Left lung (tissue), 4 donors: ENCODE measurements at regions not wholly inside any gene's neighbourhood (a gene's known extent, or its start where the extent isn't known, plus 50 kb on each side); places are given as distances from the start of the nearest gene placed in this dataset.

Experiments
- ATAC-seq: fragments of 200-7000 bp; cut with Tn5 transposase; one replicate; pipeline ENCODE4 v1.9.1; 2020; ENCODE audit warnings: moderate library complexity
- DNase-seq, 4 donors: peaks; one replicate each; pipeline ENCODE4 v3.0.0-alpha.2; 2013 to 2020
- H3K27ac ChIP-seq, 2 donors: fragments of 200-600 bp; sonication (generic) in 1 of 2; one replicate each; pipeline versions ENCODE4 v1.5.0 to v1.8.0; 2020 to 2021
- H3K27me3 ChIP-seq, 2 donors: fragments of 200-600 bp; sonication (generic) in 1 of 2; one replicate each; pipeline versions ENCODE4 v1.5.0 to v1.8.0; 2020 to 2021
- H3K36me3 ChIP-seq, 2 donors: fragments of 200-600 bp; sonication (generic) in 1 of 2; one replicate each; pipeline versions ENCODE4 v1.5.0 to v1.8.0; 2020 to 2021
- H3K4me1 ChIP-seq, 2 donors: fragments of 200-600 bp; one replicate each; pipeline ENCODE4 v1.8.0; 2021
- H3K4me3 ChIP-seq, 2 donors: fragments of 200-600 bp; sonication (generic) in 1 of 2; one replicate each; pipeline versions ENCODE4 v1.5.0 to v1.8.0; 2020 to 2021; ENCODE audit warnings: mild to moderate bottlenecking in 1 of 2
- H3K9me3 ChIP-seq, 2 donors: fragments of 200-600 bp; sonication (generic) in 1 of 2; one replicate each; pipeline versions ENCODE4 v1.5.0 to v1.8.0; 2020 to 2021
- CTCF ChIP-seq, 2 donors: fragments of 200-600 bp; sonication (generic) in 1 of 2; IDR thresholded peaks; one replicate each; pipeline versions ENCODE4 v1.5.0 to v1.8.0; 2021; ENCODE audit warnings: antibody characterized with exemption in 2 of 2
- intact Hi-C, 2 donors: fragments of 100-400 bp; cut with DNase I; formaldehyde crosslinking; loops; one replicate each; pipeline versions ENCODE4 v1.11.2 to v1.14.2; 2022
- donor health status: DM: no; HTN: yes; CAD: no.
- donor health status: DM: no; HTN: no; CAD: no.

GRCh38 chr13:23987331-23987894 is 90.1 kb upstream of the C1QTNF9B start:
- no peak overlapping the region for H3K4me3 ChIP-seq
- H3K36me3 ChIP-seq = no peaks in the 10 kb centered on the region
- H3K9me3 ChIP-seq = no peaks in the 10 kb centered on the region
- no peaks in the 10 kb centered on the region for H3K27me3 ChIP-seq
- peak overlapping the region in 1 of 2 donors; percentile 62 for H3K27ac ChIP-seq
- ATAC-seq (no peak), DNase-seq (peak in 2 of 4 donors; percentile 32 to 36)
- H3K4me1 ChIP-seq = peaks cover 0 to 10% of the 10 kb centered on the region in 2 donors
- intact Hi-C loops = no loop called here
- TF ChIP-seq CTCF (IDR thresholded peaks at IDR 0.05) = no peak

GRCh38 chr13:23988546-23989122 is 91.3 kb upstream of the C1QTNF9B start:
- DNase-seq (no peak), ATAC-seq (no peak)
- Histone ChIP-seq H3K27ac (no peak overlapping the region), H3K4me1 (peaks cover 0 to 10% of the 10 kb centered on the region in 2 donors), H3K4me3 (no peak overlapping the region), H3K36me3 (no peaks in the 10 kb centered on the region), H3K27me3 (no peaks in the 10 kb centered on the region), H3K9me3 (no peaks in the 10 kb centered on the region)
- intact Hi-C loops = no loop called here
- no peak for TF ChIP-seq CTCF (IDR thresholded peaks at IDR 0.05)

- Histone ChIP-seq H3K27me3 (no peaks in the 10 kb centered on the region), H3K36me3 (no peaks in the 10 kb centered on the region), H3K9me3 (no peaks in the 10 kb centered on the region), H3K4me3 (no peak overlapping the region), H3K4me1 (peaks cover 0 to 10% of the 10 kb centered on the region in 2 donors), H3K27ac (no peak overlapping the region)
- DNase-seq (no peak), ATAC-seq (no peak)
- intact Hi-C loops = no loop called here
- TF ChIP-seq CTCF (IDR thresholded peaks at IDR 0.05) = no peak
Observed at GRCh38 chr13:23990455-23990854, 93.2 kb upstream of the C1QTNF9B start.

GRCh38 chr13:23991119-23991518 is 93.8 kb upstream of the C1QTNF9B start:
- DNase-seq (no peak), ATAC-seq (no peak)
- TF ChIP-seq CTCF (IDR thresholded peaks at IDR 0.05) = no peak
- H3K9me3 ChIP-seq = no peaks in the 10 kb centered on the region
- H3K4me3 ChIP-seq = no peak overlapping the region
- intact Hi-C loops = no loop called here
- no peak overlapping the region for H3K27ac ChIP-seq
- H3K4me1 ChIP-seq = peaks cover 0 to 10% of the 10 kb centered on the region in 2 donors
- H3K27me3 ChIP-seq = no peaks in the 10 kb centered on the region
- no peaks in the 10 kb centered on the region for H3K36me3 ChIP-seq

- Histone ChIP-seq H3K4me3 (no peak overlapping the region), H3K27me3 (no peaks in the 10 kb centered on the region), H3K27ac (no peak overlapping the region), H3K4me1 (no peaks in the 10 kb centered on the region), H3K36me3 (no peaks in the 10 kb centered on the region), H3K9me3 (no peaks in the 10 kb centered on the region)
- intact Hi-C loops = no loop called here
- ATAC-seq = no peak
- DNase-seq = no peak
- TF ChIP-seq CTCF (IDR thresholded peaks at IDR 0.05) = no peak
Observed at GRCh38 chr13:23992781-23993679, 95.7 kb upstream of the C1QTNF9B start.
